ENCODE measurements at regions not wholly inside any gene's neighbourhood (a gene's known extent, or its start where the extent isn't known, plus 50 kb on each side); places are given as distances from the start of the nearest gene placed in this dataset.
A peak's percentile ranks its signal among the peaks of the same experiment; 100 is the strongest.

DNA sequence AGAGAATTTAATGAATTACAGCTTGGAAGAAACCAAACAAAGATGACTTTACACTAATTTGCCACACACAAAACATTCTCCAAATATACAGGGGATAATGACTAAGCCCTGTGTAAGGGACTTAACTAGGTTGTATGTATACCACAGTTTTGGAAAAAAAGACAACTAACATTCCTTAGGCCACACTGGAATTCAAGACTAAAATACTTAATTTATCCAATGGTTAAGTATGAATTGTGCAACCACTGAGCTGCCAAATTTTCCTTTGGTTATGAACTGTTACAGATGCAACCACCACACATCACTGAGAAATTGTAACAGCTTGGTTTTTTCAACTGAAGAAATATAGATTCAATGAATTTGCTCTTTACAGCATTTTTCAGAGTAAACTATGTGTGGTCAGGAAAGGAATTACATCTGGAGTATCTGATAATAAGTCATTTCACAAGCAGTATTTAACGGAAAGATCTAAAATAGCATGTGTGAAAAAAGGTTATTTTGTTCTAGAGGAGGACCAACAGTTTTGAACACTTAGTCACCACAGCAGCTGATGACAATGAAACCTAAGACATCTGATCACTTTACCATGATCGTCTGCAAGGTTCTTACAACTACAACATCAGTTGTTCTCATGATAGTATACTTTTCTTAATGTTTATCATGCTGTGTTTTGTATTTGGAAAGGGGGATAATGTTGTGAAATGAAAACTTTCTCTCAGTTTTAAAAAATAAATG, 318.8 kb downstream of the BCKDHB start:
- Histone ChIP-seq H3K4me1 (ENCODE audit: control insufficient read depth in 1 of 2, insufficient read depth in 2 of 2, low read depth in 1 of 2, low read length in 1 of 2) (no peaks in the 10 kb centered on the region), H3K27ac (ENCODE audit: low read depth in 2 of 2, low read length in 1 of 2) (peak overlapping the region; percentile 34 to 75; a peak in 3 of 4 replicates), H3K36me3 (replicated peaks in 1 of 2; ENCODE audit: control insufficient read depth in 1 of 2, insufficient read depth in 2 of 2, low read length in 1 of 2) (peaks cover 0 to 4% of the 10 kb centered on the region in 2 experiments), H2AFZ (ENCODE audit: low read depth) (no peak overlapping the region; the same call in 1 of the 2 replicates), H3F3A (replicated peaks; ENCODE audit: insufficient read depth) (peaks cover 22% of the 10 kb centered on the region), H3K9ac (peak overlapping the region; percentile 4; the same call in 1 of the 2 replicates), H3K9me3 (peaks cover 15% of the 10 kb centered on the region), H3K4me2 (no peak overlapping the region), H4K20me1 (ENCODE audit: insufficient read depth) (no peaks in the 10 kb centered on the region), H3K4me3 (ENCODE audit: low read depth in 2 of 2, low read length in 1 of 2) (no peak overlapping the region), H3K27me3 (ENCODE audit: insufficient read depth) (no peaks in the 10 kb centered on the region), H3K9me2 (no peaks in the 10 kb centered on the region), H3K79me2 (ENCODE audit: insufficient read depth) (no peaks in the 10 kb centered on the region)
- TF ChIP-seq TCF12 (IDR thresholded peaks at IDR 0.05), result peak; percentile 55; the same call in 1 of the 2 replicates
- peak; percentile 37 for TF ChIP-seq JUND (IDR thresholded peaks at IDR 0.05)
- peak; percentile 48; the same call in 1 of the 2 replicates for TF ChIP-seq TEAD4 (IDR thresholded peaks at IDR 0.05; ENCODE audit: borderline replicate concordance, insufficient read depth)
- TF ChIP-seq, protein P1, sequence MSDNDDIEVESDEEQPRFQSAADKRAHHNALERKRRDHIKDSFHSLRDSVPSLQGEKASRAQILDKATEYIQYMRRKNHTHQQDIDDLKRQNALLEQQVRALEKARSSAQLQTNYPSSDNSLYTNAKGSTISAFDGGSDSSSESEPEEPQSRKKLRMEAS (IDR thresholded peaks at IDR 0.05; ENCODE audit: low read depth), result no peak
- TF ChIP-seq SMC3 (IDR thresholded peaks at IDR 0.05; ENCODE audit: low read depth, low read length), result no peak
- TF ChIP-seq EP300 (IDR thresholded peaks at IDR 0.05; ENCODE audit: borderline replicate concordance in 1 of 2, low read depth in 1 of 2, low read length in 1 of 2), result peak in 1 of 2 experiments; percentile 19; a peak in 1 of 4 replicates
- TF ChIP-seq, protein P2, sequence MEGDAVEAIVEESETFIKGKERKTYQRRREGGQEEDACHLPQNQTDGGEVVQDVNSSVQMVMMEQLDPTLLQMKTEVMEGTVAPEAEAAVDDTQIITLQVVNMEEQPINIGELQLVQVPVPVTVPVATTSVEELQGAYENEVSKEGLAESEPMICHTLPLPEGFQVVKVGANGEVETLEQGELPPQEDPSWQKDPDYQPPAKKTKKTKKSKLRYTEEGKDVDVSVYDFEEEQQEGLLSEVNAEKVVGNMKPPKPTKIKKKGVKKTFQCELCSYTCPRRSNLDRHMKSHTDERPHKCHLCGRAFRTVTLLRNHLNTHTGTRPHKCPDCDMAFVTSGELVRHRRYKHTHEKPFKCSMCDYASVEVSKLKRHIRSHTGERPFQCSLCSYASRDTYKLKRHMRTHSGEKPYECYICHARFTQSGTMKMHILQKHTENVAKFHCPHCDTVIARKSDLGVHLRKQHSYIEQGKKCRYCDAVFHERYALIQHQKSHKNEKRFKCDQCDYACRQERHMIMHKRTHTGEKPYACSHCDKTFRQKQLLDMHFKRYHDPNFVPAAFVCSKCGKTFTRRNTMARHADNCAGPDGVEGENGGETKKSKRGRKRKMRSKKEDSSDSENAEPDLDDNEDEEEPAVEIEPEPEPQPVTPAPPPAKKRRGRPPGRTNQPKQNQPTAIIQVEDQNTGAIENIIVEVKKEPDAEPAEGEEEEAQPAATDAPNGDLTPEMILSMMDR (IDR thresholded peaks at IDR 0.05), result no peak; the same call in 1 of the 2 replicates
- TF ChIP-seq PBX3 (IDR thresholded peaks at IDR 0.05), result no peak
- 0 out of 2 replicates have a peak, but pooled peaks have one; percentile 4 for TF ChIP-seq NFIC (IDR thresholded peaks at IDR 0.05; ENCODE audit: borderline replicate concordance)
- POLR2A ChIA-PET, result no interaction called here
- DNase-seq, result no peak
- CTCF ChIA-PET, result interaction anchor here (0.7 kb wide), 1 partner anchor 21 kb away, joined by 3 read pairs; no protein-coding TSS in a partner anchor
- WGBS (ENCODE audit: low lambda C conversion rate), result 18% methylated on average over 2 of the region's 2 CpGs

- Histone ChIP-seq H3F3A (replicated peaks; ENCODE audit: insufficient read depth) (no peaks in the 10 kb centered on the region), H2AFZ (ENCODE audit: low read depth) (no peak overlapping the region), H3K9me2 (no peaks in the 10 kb centered on the region), H3K27me3 (ENCODE audit: insufficient read depth) (no peaks in the 10 kb centered on the region), H3K4me3 (ENCODE audit: low read depth in 2 of 2, low read length in 1 of 2) (no peak overlapping the region), H3K4me2 (no peak overlapping the region), H3K79me2 (ENCODE audit: insufficient read depth) (no peaks in the 10 kb centered on the region), H3K4me1 (ENCODE audit: control insufficient read depth in 1 of 2, insufficient read depth in 2 of 2, low read depth in 1 of 2, low read length in 1 of 2) (no peaks in the 10 kb centered on the region), H3K36me3 (replicated peaks in 1 of 2; ENCODE audit: control insufficient read depth in 1 of 2, insufficient read depth in 2 of 2, low read length in 1 of 2) (no peaks in the 10 kb centered on the region), H3K27ac (ENCODE audit: low read depth in 2 of 2, low read length in 1 of 2) (no peak overlapping the region), H3K9ac (no peak overlapping the region), H4K20me1 (ENCODE audit: insufficient read depth) (no peaks in the 10 kb centered on the region), H3K9me3 (peaks cover 4% of the 10 kb centered on the region)
- DNase-seq, result no peak
- CTCF ChIA-PET, result no interaction called here
- 88% methylated on average over 7 of the region's 8 CpGs for WGBS (ENCODE audit: low lambda C conversion rate)
- POLR2A ChIA-PET, result no interaction called here
- TF ChIP-seq FOXM1 (IDR thresholded peaks at IDR 0.05; ENCODE audit: low read depth) (no peak), ELF1 (IDR thresholded peaks at IDR 0.05) (no peak), YY1 (IDR thresholded peaks at IDR 0.05; ENCODE audit: low read depth) (no peak), RXRA (IDR thresholded peaks at IDR 0.05; ENCODE audit: borderline replicate concordance, low read depth) (no peak), NFIC (IDR thresholded peaks at IDR 0.05; ENCODE audit: borderline replicate concordance) (no peak), FOXJ3 (CRISPR knock-in tag; IDR thresholded peaks at IDR 0.05) (no peak), CHD2 (IDR thresholded peaks at IDR 0.05; ENCODE audit: low read length, partially characterized antibody) (no peak), RCOR1 (IDR thresholded peaks at IDR 0.05; ENCODE audit: low read length) (no peak), FOSL2 (IDR thresholded peaks at IDR 0.05; ENCODE audit: borderline replicate concordance, low read depth) (no peak), MXI1 (IDR thresholded peaks at IDR 0.05; ENCODE audit: low read depth, low read length) (no peak), SIN3A (IDR thresholded peaks at IDR 0.05; ENCODE audit: borderline replicate concordance, low read depth, low read length) (no peak), PBX3 (IDR thresholded peaks at IDR 0.05) (no peak), SMC3 (IDR thresholded peaks at IDR 0.05; ENCODE audit: low read depth, low read length) (no peak), RFX5 (IDR thresholded peaks at IDR 0.05; ENCODE audit: low read length) (no peak), EP300 (IDR thresholded peaks at IDR 0.05; ENCODE audit: borderline replicate concordance in 1 of 2, low read depth in 1 of 2, low read length in 1 of 2) (no peak)
- TF ChIP-seq, protein P1 (IDR thresholded peaks at IDR 0.05; ENCODE audit: low read depth), result no peak
Measured at GRCh38 chr6:80411486-80411885, 305.0 kb downstream of the BCKDHB start.
